GM23338 (cell line): ENCODE measurements at regions not wholly inside any gene's neighbourhood (a gene's known extent, or its start where the extent isn't known, plus 50 kb on each side); places are given as distances from the start of the nearest gene placed in this dataset.

Experiments
- CREB1 ChIP-seq: fragments of 250-450 bp; sonication (Bioruptor Pico); IDR thresholded peaks from 2 replicates; pipeline ENCODE4 v1.5.0; 2020; ENCODE audit warnings: low read depth, mild to moderate bottlenecking, moderate library complexity
- CTCF ChIP-seq, 2 experiments: fragments of 200-600 bp in 1 of 2; sonication (generic) in 1 of 2; conservative IDR thresholded peaks; 2 replicates each; pipeline versions ENCODE4 v1.5.1 to v1.6.1; 2016 to 2017; ENCODE audit warnings: antibody characterized with exemption in 2 of 2, low read depth in 2 of 2, mild to moderate bottlenecking in 2 of 2, moderate library complexity in 1 of 2
- ETS1 ChIP-seq: IDR thresholded peaks from 2 replicates; pipeline ENCODE4 v1.6.1; 2016; ENCODE audit warnings: antibody characterized with exemption
- EZH2 ChIP-seq: fragments of 200-600 bp; sonication (generic); IDR thresholded peaks from one replicate; pipeline ENCODE4 v1.8.0; 2017; ENCODE audit warnings: antibody characterized with exemption, mild to moderate bottlenecking, low read depth; ENCODE audit not compliant: unreplicated experiment
- EZH2phosphoT487 ChIP-seq: fragments of 200-600 bp; sonication (generic); IDR thresholded peaks from one replicate; pipeline ENCODE4 v1.8.1; 2018; ENCODE audit warnings: antibody characterized with exemption; ENCODE audit not compliant: unreplicated experiment
- JUNB ChIP-seq: IDR thresholded peaks from one replicate; pipeline ENCODE4 v1.6.1; 2016; ENCODE audit warnings: antibody characterized with exemption; ENCODE audit not compliant: unreplicated experiment
- POLR2AphosphoS5 ChIP-seq: IDR thresholded peaks from 2 replicates; pipeline ENCODE4 v1.6.1; 2016; ENCODE audit warnings: antibody characterized with exemption, low read depth
- REST ChIP-seq: IDR thresholded peaks from one replicate; pipeline ENCODE4 v1.6.1; 2018; ENCODE audit warnings: antibody characterized with exemption; ENCODE audit not compliant: unreplicated experiment
- ZNF114 ChIP-seq: fragments of 250-450 bp; sonication (Bioruptor Pico); IDR thresholded peaks from 2 replicates; pipeline ENCODE4 v1.5.0; 2020; ENCODE audit warnings: mild to moderate bottlenecking, moderate library complexity

- TF ChIP-seq CTCF (conservative IDR thresholded peaks at IDR 0.05; ENCODE audit: low read depth in 2 of 2) (no peak), POLR2AphosphoS5 (no peak), REST (no peak), JUNB (no peak), CREB1 (no peak), EZH2phosphoT487 (no peak), ZNF114 (CRISPR knock-in tag) (no peak), ETS1 (no peak), EZH2 (no peak)
Observed at GRCh38 chr7:9017286-9017685, 583.9 kb downstream of the NXPH1 start.
